WTC11 (cell line): ENCODE measurements at regions not wholly inside any gene's neighbourhood (a gene's known extent, or its start where the extent isn't known, plus 50 kb on each side); places are given as distances from the start of the nearest gene placed in this dataset.

ENCODE experiments used
- ATAC-seq: fragments of 200-7000 bp; cut with Tn5 transposase; 2 replicates; pipeline ENCODE4 v1.10.0; 2021; ENCODE audit warnings: mild to moderate bottlenecking, moderate library complexity
- CTCF ChIA-PET: fragments of 300-600 bp; sonication (Branson Sonifier 250); formaldehyde crosslinking; loops from one replicate; lab custom pipeline; 2021; ENCODE audit warnings: antibody characterized with exemption; lab: Charles Lee
- POLR2A ChIA-PET: fragments of 350-600 bp; sonication (Branson Sonifier 250); formaldehyde crosslinking; loops from one replicate; lab custom pipeline; 2021; ENCODE audit warnings: antibody characterized with exemption; lab: Charles Lee
- DNase-seq: peaks from one replicate; pipeline ENCODE4 v3.0.0; 2021; ENCODE audit warnings: low spot score
- H3K27ac Mint-ChIP-seq: 2 replicates; pipeline ENCODE4 v1.8.0; 2021; ENCODE audit warnings: mixed read lengths
- H3K27me3 Mint-ChIP-seq: 2 replicates; pipeline ENCODE4 v1.8.0; 2021; ENCODE audit warnings: low read depth, mild to moderate bottlenecking, moderate library complexity, mixed read lengths
- H3K36me3 Mint-ChIP-seq: 2 replicates; pipeline ENCODE4 v1.8.0; 2021; ENCODE audit warnings: mixed read lengths
- H3K4me1 Mint-ChIP-seq: 2 replicates; pipeline ENCODE4 v1.8.0; 2022; ENCODE audit warnings: mixed read lengths
- H3K4me3 Mint-ChIP-seq: 2 replicates; pipeline ENCODE4 v1.8.0; 2021; ENCODE audit warnings: mild to moderate bottlenecking, moderate library complexity, mixed read lengths
- H3K9me3 Mint-ChIP-seq: 2 replicates; pipeline ENCODE4 v1.8.0; 2021; ENCODE audit warnings: mixed read lengths
- ATF6 ChIP-seq: sonication (generic); formaldehyde crosslinking; IDR thresholded peaks from 2 replicates; pipeline ENCODE4 v1.8.1; 2023; ENCODE audit warnings: mild to moderate bottlenecking, missing genetic modification reagents
- CREM ChIP-seq: sonication (generic); formaldehyde crosslinking; IDR thresholded peaks from 2 replicates; pipeline ENCODE4 v1.8.1; 2022; ENCODE audit warnings: mild to moderate bottlenecking, missing genetic modification reagents, moderate library complexity
- E2F1 ChIP-seq: sonication (generic); formaldehyde crosslinking; IDR thresholded peaks from 2 replicates; pipeline ENCODE4 v1.8.0; 2022; ENCODE audit warnings: mild to moderate bottlenecking, missing genetic modification reagents
- EMX1 ChIP-seq: fragments of 250-450 bp; sonication (Bioruptor Pico); IDR thresholded peaks from 2 replicates; pipeline ENCODE4 v1.8.0; 2021; ENCODE audit warnings: mild to moderate bottlenecking
- FOXJ3 ChIP-seq: sonication (generic); formaldehyde crosslinking; IDR thresholded peaks from 2 replicates; pipeline ENCODE4 v1.9.0; 2021; ENCODE audit warnings: missing genetic modification reagents, mild to moderate bottlenecking, borderline replicate concordance
- GABPB1 ChIP-seq: sonication (generic); formaldehyde crosslinking; IDR thresholded peaks from 2 replicates; pipeline ENCODE4 v1.8.1; 2023; ENCODE audit warnings: mild to moderate bottlenecking, missing genetic modification reagents
- HMGXB4 ChIP-seq: sonication (generic); formaldehyde crosslinking; IDR thresholded peaks from 2 replicates; pipeline ENCODE4 v1.8.1; 2023; ENCODE audit warnings: mild to moderate bottlenecking, moderate library complexity, missing genetic modification reagents
- MAX ChIP-seq: sonication (generic); formaldehyde crosslinking; IDR thresholded peaks from 2 replicates; pipeline ENCODE4 v1.8.0; 2022; ENCODE audit warnings: mild to moderate bottlenecking, missing genetic modification reagents
- MLX ChIP-seq: sonication (generic); formaldehyde crosslinking; IDR thresholded peaks from 2 replicates; pipeline ENCODE4 v1.8.1; 2023; ENCODE audit warnings: mild to moderate bottlenecking, missing genetic modification reagents, moderate library complexity
- NFATC4 ChIP-seq: fragments of 250-450 bp; sonication (Bioruptor Pico); IDR thresholded peaks from 2 replicates; pipeline ENCODE4 v1.9.0; 2021; ENCODE audit warnings: mild to moderate bottlenecking
- NFE2L1 ChIP-seq: sonication (generic); formaldehyde crosslinking; IDR thresholded peaks from 2 replicates; pipeline ENCODE4 v1.8.1; 2023; ENCODE audit warnings: missing genetic modification reagents
- PRRX2 ChIP-seq: fragments of 250-450 bp; sonication (Bioruptor Pico); IDR thresholded peaks from 2 replicates; pipeline ENCODE4 v1.8.0; 2021; ENCODE audit warnings: mild to moderate bottlenecking
- RELA ChIP-seq: sonication (generic); formaldehyde crosslinking; IDR thresholded peaks from 2 replicates; pipeline ENCODE4 v1.8.1; 2022; ENCODE audit warnings: missing genetic modification reagents, mild to moderate bottlenecking, borderline replicate concordance
- SP1 ChIP-seq: sonication (generic); formaldehyde crosslinking; conservative IDR thresholded peaks from 2 replicates; pipeline ENCODE4 v1.8.1; 2022; ENCODE audit warnings: missing genetic modification reagents
- STAT6 ChIP-seq: sonication (generic); formaldehyde crosslinking; conservative IDR thresholded peaks from 2 replicates; pipeline ENCODE4 v1.8.1; 2023; ENCODE audit warnings: mild to moderate bottlenecking, low read depth, missing genetic modification reagents, moderate library complexity
- ZMAT4 ChIP-seq: fragments of 250-450 bp; sonication (Bioruptor Pico); IDR thresholded peaks from 2 replicates; pipeline ENCODE4 v1.9.0; 2021; ENCODE audit warnings: mild to moderate bottlenecking
- ZNF317 ChIP-seq: sonication (generic); formaldehyde crosslinking; IDR thresholded peaks from 2 replicates; pipeline ENCODE4 v1.8.1; 2023; ENCODE audit warnings: low read depth, mild to moderate bottlenecking, moderate library complexity, missing genetic modification reagents, borderline replicate concordance
- ZNF396 ChIP-seq: fragments of 250-450 bp; sonication (Bioruptor Pico); IDR thresholded peaks from 2 replicates; pipeline ENCODE4 v1.8.0; 2021; ENCODE audit warnings: mild to moderate bottlenecking, moderate library complexity, borderline replicate concordance

GRCh38 chr2:5563411-5563810, 128.8 kb upstream of the SOX11 start:
- Mint-ChIP-seq H3K36me3 (peaks cover 58% of the 10 kb centered on the region), H3K9me3 (peaks cover 77% of the 10 kb centered on the region), H3K27me3 (peaks cover 24% of the 10 kb centered on the region), H3K4me3 (no peak overlapping the region), H3K27ac (no peak overlapping the region), H3K4me1 (no peaks in the 10 kb centered on the region)
- POLR2A ChIA-PET = no interaction called here
- TF ChIP-seq ZNF396 (no peak), ZNF317 (CRISPR knock-in tag) (no peak), SP1 (CRISPR knock-in tag) (no peak), NFE2L1 (no peak), MAX (CRISPR knock-in tag) (no peak), NFATC4 (CRISPR knock-in tag) (no peak)
- CTCF ChIA-PET = no interaction called here
- DNase-seq (no peak), ATAC-seq (no peak)

GRCh38 chr2:5569256-5569655, 122.9 kb upstream of the SOX11 start:
- H3K4me1 Mint-ChIP-seq = no peaks in the 10 kb centered on the region
- ChIA-PET POLR2A (no interaction called here), CTCF (no interaction called here)
- H3K27ac Mint-ChIP-seq = no peak overlapping the region
- TF ChIP-seq HMGXB4 (no peak), EMX1 (no peak), GABPB1 (CRISPR knock-in tag) (no peak), FOXJ3 (CRISPR knock-in tag) (no peak)
- DNase-seq (no peak), ATAC-seq (no peak)
- H3K9me3 Mint-ChIP-seq = peaks cover 81% of the 10 kb centered on the region
- H3K4me3 Mint-ChIP-seq = no peak overlapping the region
- peaks cover 30% of the 10 kb centered on the region for H3K27me3 Mint-ChIP-seq
- H3K36me3 Mint-ChIP-seq = peaks cover 74% of the 10 kb centered on the region

GRCh38 chr2:5576015-5576414, 116.2 kb upstream of the SOX11 start:
- no peak for ATAC-seq
- TF ChIP-seq E2F1 (CRISPR knock-in tag) = no peak
- TF ChIP-seq RELA (CRISPR knock-in tag) = no peak
- TF ChIP-seq ATF6 = no peak
- TF ChIP-seq MLX (CRISPR knock-in tag) = no peak
- TF ChIP-seq ZMAT4 = no peak
- TF ChIP-seq PRRX2 (CRISPR knock-in tag) = no peak
- no peak for TF ChIP-seq CREM (CRISPR knock-in tag)
- no peak for TF ChIP-seq STAT6
- H3K27me3 Mint-ChIP-seq = peaks cover 10% of the 10 kb centered on the region
- H3K4me1 Mint-ChIP-seq = no peaks in the 10 kb centered on the region
- no peak overlapping the region for H3K27ac Mint-ChIP-seq
- ChIA-PET POLR2A (no interaction called here), CTCF (no interaction called here)
- no peak for DNase-seq
- peaks cover 74% of the 10 kb centered on the region for H3K9me3 Mint-ChIP-seq
- H3K4me3 Mint-ChIP-seq = no peak overlapping the region
- peaks cover 61% of the 10 kb centered on the region for H3K36me3 Mint-ChIP-seq
